ENCODE measurements at regions not wholly inside any gene's neighbourhood (a gene's known extent, or its start where the extent isn't known, plus 50 kb on each side); places are given as distances from the start of the nearest gene placed in this dataset.

- no peak for TF ChIP-seq EP300 (IDR thresholded peaks at IDR 0.05; ENCODE audit: low read depth)
- TF ChIP-seq CTCF (IDR thresholded peaks at IDR 0.05): no peak
- no peak for TF ChIP-seq POLR2AphosphoS5 (IDR thresholded peaks at IDR 0.05)
- TF ChIP-seq POLR2A (IDR thresholded peaks at IDR 0.05): no peak
Measured at GRCh38 chr5:30446456-30446855, 747.0 kb upstream of the CDH6 start.
